HL-60 (cell line): ENCODE measurements at regions not wholly inside any gene's neighbourhood (a gene's known extent, or its start where the extent isn't known, plus 50 kb on each side); places are given as distances from the start of the nearest gene placed in this dataset.

ENCODE experiments used
- DNase-seq, 2 experiments: peaks; one replicate each; pipeline ENCODE4 v3.0.0-alpha.2; 2010 to 2020; ENCODE audit warnings: low read depth in 1 of 2, low spot score in 1 of 2
- H3K27ac ChIP-seq: fragments of 250-450 bp; sonication (Bioruptor Pico); replicated peaks from 2 replicates; pipeline ENCODE4 v1.5.1; 2020; ENCODE audit warnings: mild to moderate bottlenecking, moderate library complexity
- H3K27me3 ChIP-seq: fragments of 250-450 bp; sonication (Bioruptor Pico); 2 replicates; pipeline ENCODE4 v1.5.1; 2021; ENCODE audit warnings: mild to moderate bottlenecking, moderate library complexity; ENCODE audit not compliant: insufficient read depth, poor library complexity, severe bottlenecking
- H3K4me3 ChIP-seq: replicated peaks from 2 replicates; pipeline ENCODE4 v1.5.1; 2011; ENCODE audit warnings: mild to moderate bottlenecking, control low read depth, low read length; ENCODE audit not compliant: insufficient read depth
- GABPA ChIP-seq: IDR thresholded peaks from 2 replicates; pipeline ENCODE4 v1.6.1; 2012; ENCODE audit warnings: low read depth
- POLR2AphosphoS5 ChIP-seq: IDR thresholded peaks from 2 replicates; pipeline ENCODE4 v1.6.1; 2012; ENCODE audit warnings: low read depth
- SPI1 ChIP-seq: IDR thresholded peaks from 2 replicates; pipeline ENCODE4 v1.6.1; 2012; ENCODE audit warnings: low read depth, mild to moderate bottlenecking, borderline replicate concordance
- TF ChIP-seq, protein P1 (sequence below): IDR thresholded peaks from one replicate; pipeline ENCODE4 v1.5.1; 2011; ENCODE audit warnings: low read length, control low read depth, inconsistent platforms; ENCODE audit not compliant: insufficient read depth
- TF ChIP-seq, protein P2 (sequence below): IDR thresholded peaks from 2 replicates; pipeline ENCODE4 v1.6.1; 2012; ENCODE audit warnings: low read depth; ENCODE audit not compliant: insufficient replicate concordance

DNA sequence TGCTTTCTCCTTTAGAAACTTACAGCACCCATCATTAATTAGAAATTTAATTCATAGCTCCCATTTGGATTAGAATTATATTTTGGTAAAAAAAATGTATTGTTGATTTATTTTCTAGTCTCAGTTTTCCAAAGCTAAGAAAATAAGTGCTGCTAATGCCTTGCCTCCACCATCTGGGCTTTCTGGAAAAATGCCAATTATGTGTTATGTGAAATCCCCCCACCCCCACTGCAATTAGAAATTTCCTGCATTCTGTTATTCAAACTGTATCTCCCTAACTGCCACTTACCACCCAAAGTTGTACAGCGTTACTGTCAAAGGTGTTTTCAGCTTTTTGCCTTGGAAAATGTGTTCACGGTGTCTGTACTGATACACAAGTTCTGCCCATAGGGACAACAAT, 617.2 kb upstream of the UBE2E2 start:
- Histone ChIP-seq H3K27me3 (no peaks in the 10 kb centered on the region), H3K4me3 (no peak overlapping the region), H3K27ac (no peak overlapping the region)
- TF ChIP-seq GABPA (no peak), POLR2AphosphoS5 (no peak), SPI1 (no peak)
- TF ChIP-seq, protein P1, sequence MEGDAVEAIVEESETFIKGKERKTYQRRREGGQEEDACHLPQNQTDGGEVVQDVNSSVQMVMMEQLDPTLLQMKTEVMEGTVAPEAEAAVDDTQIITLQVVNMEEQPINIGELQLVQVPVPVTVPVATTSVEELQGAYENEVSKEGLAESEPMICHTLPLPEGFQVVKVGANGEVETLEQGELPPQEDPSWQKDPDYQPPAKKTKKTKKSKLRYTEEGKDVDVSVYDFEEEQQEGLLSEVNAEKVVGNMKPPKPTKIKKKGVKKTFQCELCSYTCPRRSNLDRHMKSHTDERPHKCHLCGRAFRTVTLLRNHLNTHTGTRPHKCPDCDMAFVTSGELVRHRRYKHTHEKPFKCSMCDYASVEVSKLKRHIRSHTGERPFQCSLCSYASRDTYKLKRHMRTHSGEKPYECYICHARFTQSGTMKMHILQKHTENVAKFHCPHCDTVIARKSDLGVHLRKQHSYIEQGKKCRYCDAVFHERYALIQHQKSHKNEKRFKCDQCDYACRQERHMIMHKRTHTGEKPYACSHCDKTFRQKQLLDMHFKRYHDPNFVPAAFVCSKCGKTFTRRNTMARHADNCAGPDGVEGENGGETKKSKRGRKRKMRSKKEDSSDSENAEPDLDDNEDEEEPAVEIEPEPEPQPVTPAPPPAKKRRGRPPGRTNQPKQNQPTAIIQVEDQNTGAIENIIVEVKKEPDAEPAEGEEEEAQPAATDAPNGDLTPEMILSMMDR, result no peak
- TF ChIP-seq, protein P2, sequence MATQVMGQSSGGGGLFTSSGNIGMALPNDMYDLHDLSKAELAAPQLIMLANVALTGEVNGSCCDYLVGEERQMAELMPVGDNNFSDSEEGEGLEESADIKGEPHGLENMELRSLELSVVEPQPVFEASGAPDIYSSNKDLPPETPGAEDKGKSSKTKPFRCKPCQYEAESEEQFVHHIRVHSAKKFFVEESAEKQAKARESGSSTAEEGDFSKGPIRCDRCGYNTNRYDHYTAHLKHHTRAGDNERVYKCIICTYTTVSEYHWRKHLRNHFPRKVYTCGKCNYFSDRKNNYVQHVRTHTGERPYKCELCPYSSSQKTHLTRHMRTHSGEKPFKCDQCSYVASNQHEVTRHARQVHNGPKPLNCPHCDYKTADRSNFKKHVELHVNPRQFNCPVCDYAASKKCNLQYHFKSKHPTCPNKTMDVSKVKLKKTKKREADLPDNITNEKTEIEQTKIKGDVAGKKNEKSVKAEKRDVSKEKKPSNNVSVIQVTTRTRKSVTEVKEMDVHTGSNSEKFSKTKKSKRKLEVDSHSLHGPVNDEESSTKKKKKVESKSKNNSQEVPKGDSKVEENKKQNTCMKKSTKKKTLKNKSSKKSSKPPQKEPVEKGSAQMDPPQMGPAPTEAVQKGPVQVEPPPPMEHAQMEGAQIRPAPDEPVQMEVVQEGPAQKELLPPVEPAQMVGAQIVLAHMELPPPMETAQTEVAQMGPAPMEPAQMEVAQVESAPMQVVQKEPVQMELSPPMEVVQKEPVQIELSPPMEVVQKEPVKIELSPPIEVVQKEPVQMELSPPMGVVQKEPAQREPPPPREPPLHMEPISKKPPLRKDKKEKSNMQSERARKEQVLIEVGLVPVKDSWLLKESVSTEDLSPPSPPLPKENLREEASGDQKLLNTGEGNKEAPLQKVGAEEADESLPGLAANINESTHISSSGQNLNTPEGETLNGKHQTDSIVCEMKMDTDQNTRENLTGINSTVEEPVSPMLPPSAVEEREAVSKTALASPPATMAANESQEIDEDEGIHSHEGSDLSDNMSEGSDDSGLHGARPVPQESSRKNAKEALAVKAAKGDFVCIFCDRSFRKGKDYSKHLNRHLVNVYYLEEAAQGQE, result no peak
- no peak for DNase-seq

DNA sequence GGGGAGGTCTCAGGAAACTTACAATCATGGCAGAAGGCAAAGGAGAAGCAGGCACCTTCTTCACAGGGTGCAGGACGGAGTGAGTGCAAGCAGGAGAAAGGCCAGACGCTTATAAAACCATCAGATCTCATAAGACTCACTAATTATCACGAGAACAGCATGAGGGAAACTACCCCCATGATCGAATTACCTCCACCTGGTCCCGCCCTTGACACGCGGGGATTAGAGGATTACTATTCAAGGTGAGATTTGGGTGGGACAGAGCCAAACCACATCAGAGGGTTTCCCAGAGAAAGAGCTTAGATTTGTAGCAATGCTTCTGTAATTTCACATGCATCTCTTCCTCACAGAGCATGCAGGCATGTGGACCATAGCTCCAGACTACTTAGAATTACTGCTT, 615.7 kb upstream of the UBE2E2 start:
- Histone ChIP-seq H3K27me3 (no peaks in the 10 kb centered on the region), H3K27ac (no peak overlapping the region), H3K4me3 (no peak overlapping the region)
- DNase-seq, result no peak
- no peak for TF ChIP-seq POLR2AphosphoS5
- TF ChIP-seq, protein P2, result no peak
- TF ChIP-seq GABPA, result no peak
- TF ChIP-seq, protein P1, result no peak

DNA sequence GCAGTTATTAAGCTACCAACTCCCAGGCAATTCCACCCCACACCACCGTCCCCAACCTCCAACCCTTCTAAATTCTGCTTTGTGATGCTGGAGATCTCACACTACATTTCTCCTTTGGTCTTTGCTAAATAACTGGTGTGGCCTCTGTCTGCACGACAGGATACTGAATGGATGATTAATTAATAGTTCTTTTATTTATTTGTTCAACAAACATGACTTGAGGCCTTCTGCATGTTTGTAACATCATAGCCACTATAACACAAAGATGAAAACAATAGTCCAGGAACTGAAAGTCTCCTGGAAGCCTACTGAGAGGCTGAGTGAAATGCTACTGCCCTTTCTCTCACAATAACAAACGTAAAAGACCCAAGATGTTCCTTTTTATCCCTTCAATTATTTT, 609.5 kb upstream of the UBE2E2 start:
- no peak for DNase-seq
- no peak overlapping the region for H3K27ac ChIP-seq
- no peaks in the 10 kb centered on the region for H3K27me3 ChIP-seq
- TF ChIP-seq GABPA (no peak), POLR2AphosphoS5 (no peak), SPI1 (no peak)
- TF ChIP-seq, protein P2, result no peak
- TF ChIP-seq, protein P1, result no peak
- H3K4me3 ChIP-seq, result no peak overlapping the region
